GM23248 (cell line): ENCODE measurements at regions not wholly inside any gene's neighbourhood (a gene's known extent, or its start where the extent isn't known, plus 50 kb on each side); places are given as distances from the start of the nearest gene placed in this dataset.

Experiments used
- DNase-seq: peaks from one replicate; pipeline ENCODE4 v3.0.0-alpha.2; 2015
- H2AFZ ChIP-seq: fragments of 200-600 bp; sonication (generic); 2 replicates; pipeline ENCODE4 v1.6.1; 2016; ENCODE audit warnings: antibody characterized with exemption
- H3F3A ChIP-seq: fragments of 200-600 bp; sonication (generic); 2 replicates; pipeline ENCODE4 v1.6.1; 2016; ENCODE audit warnings: mild to moderate bottlenecking, antibody characterized with exemption, mixed run types; ENCODE audit not compliant: insufficient read depth
- H3K27ac ChIP-seq: fragments of 200-600 bp; sonication (generic); 2 replicates; pipeline ENCODE4 v1.5.1; 2016; ENCODE audit warnings: mild to moderate bottlenecking
- H3K27me3 ChIP-seq: fragments of 200-600 bp; sonication (generic); replicated peaks from 2 replicates; pipeline ENCODE4 v1.6.1; 2016; ENCODE audit warnings: mild to moderate bottlenecking; ENCODE audit not compliant: insufficient read depth
- H3K36me3 ChIP-seq: fragments of 200-600 bp; sonication (generic); 2 replicates; pipeline ENCODE4 v1.6.1; 2016; ENCODE audit warnings: low read depth, mild to moderate bottlenecking
- H3K4me1 ChIP-seq: fragments of 200-600 bp; sonication (generic); 2 replicates; pipeline ENCODE4 v1.6.1; 2016; ENCODE audit warnings: mild to moderate bottlenecking; ENCODE audit not compliant: insufficient read depth
- H3K4me2 ChIP-seq: fragments of 200-600 bp; sonication (generic); one replicate; pipeline ENCODE4 v1.6.1; 2016; ENCODE audit warnings: mild to moderate bottlenecking; ENCODE audit not compliant: unreplicated experiment
- H3K4me3 ChIP-seq: fragments of 200-600 bp; sonication (generic); 2 replicates; pipeline ENCODE4 v1.5.1; 2016; ENCODE audit warnings: mild to moderate bottlenecking
- H3K79me2 ChIP-seq: fragments of 200-600 bp; sonication (generic); 2 replicates; pipeline ENCODE4 v1.6.1; 2016; ENCODE audit warnings: mild to moderate bottlenecking; ENCODE audit not compliant: insufficient read depth
- H3K9ac ChIP-seq: fragments of 200-600 bp; sonication (generic); 2 replicates; pipeline ENCODE4 v1.6.1; 2016; ENCODE audit warnings: mild to moderate bottlenecking
- H3K9me2 ChIP-seq: fragments of 200-600 bp; sonication (generic); 2 replicates; pipeline ENCODE4 v1.6.1; 2016; ENCODE audit warnings: mixed run types, mild to moderate bottlenecking, moderate library complexity; ENCODE audit not compliant: insufficient read depth
- H3K9me3 ChIP-seq: fragments of 200-600 bp; sonication (generic); one replicate; pipeline ENCODE4 v1.6.1; 2017; ENCODE audit warnings: low read depth
- H4K20me1 ChIP-seq: fragments of 200-600 bp; sonication (generic); 2 replicates; pipeline ENCODE4 v1.6.0; 2016; ENCODE audit not compliant: insufficient read depth
- EZH2 ChIP-seq: fragments of 200-600 bp; sonication (generic); IDR thresholded peaks from 2 replicates; pipeline ENCODE4 v1.6.1; 2018; ENCODE audit warnings: antibody characterized with exemption, mild to moderate bottlenecking; ENCODE audit not compliant: insufficient read depth, poor library complexity, severe bottlenecking
- EZH2phosphoT487 ChIP-seq: fragments of 200-600 bp; sonication (generic); IDR thresholded peaks from 2 replicates; pipeline ENCODE4 v1.6.1; 2018; ENCODE audit warnings: antibody characterized with exemption, moderate library complexity, mild to moderate bottlenecking, low read depth; ENCODE audit not compliant: insufficient read depth
- WGBS, 2 experiments: methylation state at CpG; one replicate each; pipeline ENCODE4 v1.1.6; 2015 to 2017; ENCODE audit warnings: low lambda C conversion rate in 2 of 2, low coverage in 1 of 2; ENCODE audit errors: missing lambda C conversion rate in 2 of 2; 5-methylcytosine and 5-hydroxymethylcytosine counted together
- in situ Hi-C: fragments of 300-500 bp; cut with MboI; formaldehyde crosslinking; loops from 2 replicates; pipeline ENCODE4 v1.15.0; 2020

DNA sequence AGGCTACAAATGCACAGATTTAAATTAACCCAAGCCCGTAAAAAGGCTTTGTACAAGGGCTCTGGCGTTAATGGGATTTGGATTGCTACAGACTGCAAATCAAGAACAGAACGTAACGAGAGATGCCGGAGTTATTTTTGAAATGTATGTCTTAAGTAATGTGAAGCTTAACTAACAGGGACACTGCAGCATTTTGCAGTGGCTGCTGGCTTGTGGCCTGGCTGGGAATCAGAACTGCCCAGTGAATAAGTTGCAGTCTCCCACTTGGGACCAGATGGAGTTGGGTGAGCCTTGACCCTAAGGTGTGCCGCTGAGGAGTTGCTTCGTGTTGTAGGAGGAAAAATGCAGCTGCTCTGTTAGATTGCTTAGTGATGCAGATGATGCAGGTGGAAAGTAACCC, 318.4 kb downstream of the DHX15 start:
- Histone ChIP-seq H3K4me3 (no peak overlapping the region), H3K36me3 (no peaks in the 10 kb centered on the region), H2AFZ (no peak overlapping the region), H3K9ac (no peak overlapping the region), H3K4me1 (peaks cover 22% of the 10 kb centered on the region), H3K27me3 (peaks cover 10% of the 10 kb centered on the region; the same call in 1 of the 2 replicates), H3K9me3 (no peaks in the 10 kb centered on the region), H3K9me2 (no peaks in the 10 kb centered on the region), H4K20me1 (no peaks in the 10 kb centered on the region), H3F3A (peaks cover 16% of the 10 kb centered on the region), H3K4me2 (no peak overlapping the region), H3K79me2 (no peaks in the 10 kb centered on the region), H3K27ac (no peak overlapping the region)
- DNase-seq: no peak
- TF ChIP-seq EZH2 (no peak), EZH2phosphoT487 (no peak)
- in situ Hi-C loops: no loop called here
- WGBS, 2 experiments: 44 to 49% methylated on average over 7 of the region's 7 CpGs

DNA sequence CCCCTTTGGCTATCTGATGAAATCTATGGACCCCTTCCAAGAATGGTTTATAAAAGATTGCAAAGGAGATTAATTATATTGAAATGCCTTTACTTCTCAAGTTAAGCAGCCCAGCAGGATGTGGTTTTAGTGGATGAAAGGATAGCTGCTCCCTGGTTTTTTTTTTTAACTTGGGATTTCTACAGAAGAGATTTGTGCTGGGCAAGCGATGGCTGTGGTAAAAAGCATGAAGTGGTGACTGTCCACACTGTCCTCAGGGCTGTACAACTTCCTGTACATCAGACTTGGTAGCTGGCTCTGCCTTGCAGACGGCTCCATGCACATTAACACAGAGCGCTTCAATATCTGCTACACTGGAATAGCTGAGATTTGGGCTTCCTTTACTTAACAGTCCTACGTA, 321.7 kb downstream of the DHX15 start:
- H3K79me2 ChIP-seq: no peaks in the 10 kb centered on the region
- H4K20me1 ChIP-seq: no peaks in the 10 kb centered on the region
- no peaks in the 10 kb centered on the region for H3K9me2 ChIP-seq
- no peak overlapping the region for H3K4me3 ChIP-seq
- peaks cover 16% of the 10 kb centered on the region for H3F3A ChIP-seq
- H3K9ac ChIP-seq: no peak overlapping the region
- H3K27me3 ChIP-seq: peaks cover 8% of the 10 kb centered on the region; the same call in 1 of the 2 replicates
- no peak overlapping the region for H2AFZ ChIP-seq
- H3K4me2 ChIP-seq: no peak overlapping the region
- in situ Hi-C loops: no loop called here
- no peak for DNase-seq
- peaks cover 18% of the 10 kb centered on the region for H3K4me1 ChIP-seq
- H3K27ac ChIP-seq: no peak overlapping the region
- H3K36me3 ChIP-seq: no peaks in the 10 kb centered on the region
- TF ChIP-seq EZH2phosphoT487 (no peak), EZH2 (no peak)
- H3K9me3 ChIP-seq: no peaks in the 10 kb centered on the region
- WGBS, 2 experiments: 69 to 71% methylated on average over 4 of the region's 4 CpGs

DNA sequence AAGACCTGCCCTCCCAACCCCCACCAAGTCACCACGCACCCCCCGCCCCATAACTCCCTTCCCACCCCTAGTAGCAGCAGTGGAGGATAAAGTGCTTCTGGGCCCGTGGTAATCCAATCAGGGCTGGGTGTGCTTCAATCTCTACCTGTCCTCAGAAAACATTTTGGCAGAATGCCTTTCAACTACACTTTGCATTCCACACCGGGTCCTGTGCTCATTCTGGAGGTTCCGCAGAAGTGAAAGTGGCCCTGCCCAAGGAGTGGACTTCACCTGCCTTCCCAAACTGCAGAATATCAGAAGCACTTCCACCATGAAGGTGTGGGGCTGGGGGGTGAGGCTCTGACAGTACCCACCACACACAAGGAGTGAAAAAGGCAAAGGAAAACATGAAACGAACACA, 322.3 kb downstream of the DHX15 start:
- H2AFZ ChIP-seq: no peak overlapping the region
- peaks cover 11% of the 10 kb centered on the region for H3F3A ChIP-seq
- no peaks in the 10 kb centered on the region for H3K79me2 ChIP-seq
- no peak overlapping the region for H3K27ac ChIP-seq
- no peak overlapping the region for H3K9ac ChIP-seq
- H4K20me1 ChIP-seq: no peaks in the 10 kb centered on the region
- H3K36me3 ChIP-seq: no peaks in the 10 kb centered on the region
- TF ChIP-seq EZH2 (no peak), EZH2phosphoT487 (no peak)
- DNase-seq: no peak
- H3K4me3 ChIP-seq: no peak overlapping the region
- no peak overlapping the region for H3K4me2 ChIP-seq
- in situ Hi-C loops: no loop called here
- no peaks in the 10 kb centered on the region for H3K9me3 ChIP-seq
- peaks cover 12% of the 10 kb centered on the region for H3K4me1 ChIP-seq
- 33 to 40% methylated on average over 5 to 6 of the region's 6 CpGs for WGBS, 2 experiments
- H3K27me3 ChIP-seq: peaks cover 13% of the 10 kb centered on the region; the same call in 1 of the 2 replicates
- no peaks in the 10 kb centered on the region for H3K9me2 ChIP-seq

DNA sequence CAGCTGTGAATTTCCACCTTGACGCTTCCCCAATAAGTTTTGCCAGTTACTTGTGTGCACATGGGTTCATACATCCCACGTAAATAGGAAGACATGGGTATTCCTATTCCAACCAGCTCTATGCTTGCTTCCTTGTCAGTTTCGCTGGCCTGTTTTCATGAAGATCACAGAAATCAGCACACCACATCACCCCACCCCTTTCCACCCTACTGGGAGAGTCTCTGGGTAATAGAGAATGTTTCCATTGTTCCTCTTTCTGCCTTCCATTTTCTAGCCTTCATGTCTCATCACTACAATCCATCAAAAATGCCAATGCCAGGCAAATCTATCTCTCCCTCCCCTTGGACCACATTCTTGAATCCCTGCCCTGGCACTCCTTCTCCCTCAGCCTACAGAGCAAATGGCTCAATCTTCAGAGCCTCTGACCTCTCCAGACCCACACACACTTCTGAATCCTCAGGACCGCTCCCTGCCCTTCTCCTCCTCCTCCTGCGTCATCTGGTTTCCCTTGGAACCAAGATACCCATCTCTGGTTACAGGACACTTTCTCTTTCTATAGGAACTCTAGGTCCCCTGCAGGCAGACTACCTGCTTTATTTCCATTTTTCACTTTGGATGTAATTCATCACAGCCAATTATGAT, 323.3 kb downstream of the DHX15 start:
- Histone ChIP-seq H3K36me3 (no peaks in the 10 kb centered on the region), H3K4me3 (no peak overlapping the region), H3K4me2 (no peak overlapping the region), H3K9ac (no peak overlapping the region), H3K79me2 (no peaks in the 10 kb centered on the region), H3K27me3 (peaks cover 22% of the 10 kb centered on the region), H3K9me2 (no peaks in the 10 kb centered on the region), H3K4me1 (peaks cover 2% of the 10 kb centered on the region; the same call in 1 of the 2 replicates), H3F3A (peaks cover under 1% of the 10 kb centered on the region; the same call in 1 of the 2 replicates), H2AFZ (no peak overlapping the region), H3K9me3 (no peaks in the 10 kb centered on the region), H3K27ac (no peak overlapping the region), H4K20me1 (no peaks in the 10 kb centered on the region)
- in situ Hi-C loops: no loop called here
- no peak for TF ChIP-seq EZH2phosphoT487
- TF ChIP-seq EZH2: no peak
- 40% methylated on average over 5 of the region's 5 CpGs for WGBS, 2 experiments
- peak; percentile 7 for DNase-seq
